ENCODE measurements at regions not wholly inside any gene's neighbourhood (a gene's known extent, or its start where the extent isn't known, plus 50 kb on each side); places are given as distances from the start of the nearest gene placed in this dataset.

DNA sequence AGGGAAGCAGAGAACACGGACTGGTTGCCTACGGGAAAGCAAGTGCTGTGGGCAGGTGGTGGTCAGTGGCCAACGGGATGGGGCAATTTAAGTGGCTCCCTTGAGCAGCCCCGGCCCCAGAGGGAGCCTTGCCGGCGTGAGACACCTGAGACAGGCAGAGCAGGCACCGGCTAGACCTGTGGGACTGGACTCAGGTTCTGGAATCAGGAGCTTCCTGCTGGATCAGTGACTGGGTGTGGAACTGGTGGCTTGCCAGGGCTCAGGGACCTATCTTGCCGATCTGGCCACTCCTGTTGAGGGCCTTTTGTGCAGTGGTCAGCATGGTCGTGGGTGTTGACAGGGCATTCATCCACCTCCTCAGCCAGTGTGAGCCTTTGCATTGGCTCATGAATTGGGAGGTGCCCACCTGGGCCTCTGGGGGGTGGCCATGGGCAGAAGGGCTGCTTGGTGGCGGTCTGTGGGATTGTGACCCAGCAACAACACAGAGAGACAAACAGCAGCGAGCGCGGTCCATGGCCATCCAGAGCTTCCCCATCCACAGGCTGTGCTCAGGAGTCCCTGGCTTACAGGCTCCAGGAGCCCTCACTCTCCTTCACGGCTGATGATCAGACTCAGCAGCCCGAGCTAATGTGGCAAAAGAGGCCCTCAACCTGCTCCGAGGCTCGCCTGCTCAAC lies 85.4 kb upstream of the ZNF516 start:
- no peaks in the 10 kb centered on the region for H3K9me3 Mint-ChIP-seq (ENCODE audit: unreplicated experiment)
- H3K27me3 Mint-ChIP-seq (ENCODE audit: unreplicated experiment) = peaks cover 40% of the 10 kb centered on the region
- H3K27ac Mint-ChIP-seq (ENCODE audit: unreplicated experiment) = no peak overlapping the region
- no peak overlapping the region for H3K4me3 Mint-ChIP-seq (ENCODE audit: unreplicated experiment)
- TF ChIP-seq, protein P1, sequence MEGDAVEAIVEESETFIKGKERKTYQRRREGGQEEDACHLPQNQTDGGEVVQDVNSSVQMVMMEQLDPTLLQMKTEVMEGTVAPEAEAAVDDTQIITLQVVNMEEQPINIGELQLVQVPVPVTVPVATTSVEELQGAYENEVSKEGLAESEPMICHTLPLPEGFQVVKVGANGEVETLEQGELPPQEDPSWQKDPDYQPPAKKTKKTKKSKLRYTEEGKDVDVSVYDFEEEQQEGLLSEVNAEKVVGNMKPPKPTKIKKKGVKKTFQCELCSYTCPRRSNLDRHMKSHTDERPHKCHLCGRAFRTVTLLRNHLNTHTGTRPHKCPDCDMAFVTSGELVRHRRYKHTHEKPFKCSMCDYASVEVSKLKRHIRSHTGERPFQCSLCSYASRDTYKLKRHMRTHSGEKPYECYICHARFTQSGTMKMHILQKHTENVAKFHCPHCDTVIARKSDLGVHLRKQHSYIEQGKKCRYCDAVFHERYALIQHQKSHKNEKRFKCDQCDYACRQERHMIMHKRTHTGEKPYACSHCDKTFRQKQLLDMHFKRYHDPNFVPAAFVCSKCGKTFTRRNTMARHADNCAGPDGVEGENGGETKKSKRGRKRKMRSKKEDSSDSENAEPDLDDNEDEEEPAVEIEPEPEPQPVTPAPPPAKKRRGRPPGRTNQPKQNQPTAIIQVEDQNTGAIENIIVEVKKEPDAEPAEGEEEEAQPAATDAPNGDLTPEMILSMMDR (IDR thresholded peaks at IDR 0.05) = no peak
- no peaks in the 10 kb centered on the region for H3K4me1 Mint-ChIP-seq (ENCODE audit: unreplicated experiment)
- DNase-seq (ENCODE audit: extremely low spot score, unreplicated experiment) = peak; percentile 80
- no peaks in the 10 kb centered on the region for H3K36me3 Mint-ChIP-seq (ENCODE audit: unreplicated experiment)

DNA sequence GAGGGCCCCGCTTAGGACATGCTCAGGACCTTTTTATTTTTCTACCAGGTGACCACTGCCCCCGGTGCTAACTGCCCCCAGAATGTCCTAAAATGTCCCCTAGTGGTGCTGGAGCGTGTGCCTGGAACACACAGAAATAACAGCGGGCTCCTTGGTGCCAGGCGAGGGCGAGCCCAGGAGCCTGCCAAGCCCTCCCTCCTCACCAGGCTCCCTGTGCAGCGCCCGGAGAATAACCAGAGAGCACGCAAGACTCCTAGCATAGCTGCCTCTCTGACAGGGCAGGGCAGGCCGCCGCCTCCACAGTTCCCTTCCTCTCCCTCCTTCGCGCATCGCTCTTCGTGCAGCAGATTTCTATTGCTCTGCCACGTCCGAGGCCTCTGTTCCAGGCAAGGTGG lies 84.3 kb upstream of the ZNF516 start:
- H3K4me1 Mint-ChIP-seq (ENCODE audit: unreplicated experiment) = no peaks in the 10 kb centered on the region
- TF ChIP-seq, protein P1 (IDR thresholded peaks at IDR 0.05) = no peak
- no peak overlapping the region for H3K27ac Mint-ChIP-seq (ENCODE audit: unreplicated experiment)
- no peaks in the 10 kb centered on the region for H3K36me3 Mint-ChIP-seq (ENCODE audit: unreplicated experiment)
- H3K4me3 Mint-ChIP-seq (ENCODE audit: unreplicated experiment) = no peak overlapping the region
- no peaks in the 10 kb centered on the region for H3K9me3 Mint-ChIP-seq (ENCODE audit: unreplicated experiment)
- H3K27me3 Mint-ChIP-seq (ENCODE audit: unreplicated experiment) = peaks cover 37% of the 10 kb centered on the region
- peak; percentile 81 for DNase-seq (ENCODE audit: extremely low spot score, unreplicated experiment)

DNA sequence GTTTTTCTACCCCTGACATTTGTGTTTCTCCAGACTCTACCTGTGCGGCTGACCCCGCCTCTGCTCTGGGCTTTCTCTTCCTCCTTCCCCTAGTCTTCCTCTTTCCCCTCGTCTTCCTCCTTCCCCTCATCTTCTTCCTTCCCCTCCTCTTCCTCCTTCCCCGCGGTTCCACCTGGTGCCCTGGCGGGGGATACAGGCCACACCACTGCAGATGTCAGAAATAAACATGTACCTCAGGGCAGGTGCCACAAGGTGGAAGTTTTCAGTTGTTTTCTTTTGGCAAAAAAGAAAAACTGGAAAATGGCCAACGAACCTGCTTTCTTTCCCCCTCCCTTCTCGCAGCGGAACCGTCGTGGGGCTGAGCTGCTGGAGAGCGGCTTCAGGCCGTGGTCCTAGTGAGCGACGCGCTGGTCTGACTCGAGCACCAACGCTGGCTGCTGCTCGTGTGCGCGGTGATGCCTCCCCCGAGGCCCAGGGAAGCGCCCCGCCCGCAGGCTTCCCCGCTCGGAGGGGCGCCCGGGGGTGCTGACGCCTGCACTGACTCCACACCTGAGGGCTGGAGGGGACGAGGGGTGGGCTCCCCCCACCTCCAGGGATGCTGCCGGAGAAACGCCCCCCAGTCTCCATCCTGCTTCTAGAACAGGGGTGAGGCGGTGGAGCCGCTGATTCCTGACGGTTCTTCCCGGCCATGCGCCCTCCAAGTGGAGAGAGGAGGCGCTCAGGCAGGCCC lies 83.7 kb upstream of the ZNF516 start:
- Mint-ChIP-seq H3K36me3 (ENCODE audit: unreplicated experiment) (no peaks in the 10 kb centered on the region), H3K27me3 (ENCODE audit: unreplicated experiment) (peaks cover 32% of the 10 kb centered on the region), H3K9me3 (ENCODE audit: unreplicated experiment) (no peaks in the 10 kb centered on the region), H3K4me3 (ENCODE audit: unreplicated experiment) (no peak overlapping the region), H3K4me1 (ENCODE audit: unreplicated experiment) (no peaks in the 10 kb centered on the region), H3K27ac (ENCODE audit: unreplicated experiment) (no peak overlapping the region)
- peak; percentile 83 for DNase-seq (ENCODE audit: extremely low spot score, unreplicated experiment)
- TF ChIP-seq, protein P1 (IDR thresholded peaks at IDR 0.05) = no peak

DNA sequence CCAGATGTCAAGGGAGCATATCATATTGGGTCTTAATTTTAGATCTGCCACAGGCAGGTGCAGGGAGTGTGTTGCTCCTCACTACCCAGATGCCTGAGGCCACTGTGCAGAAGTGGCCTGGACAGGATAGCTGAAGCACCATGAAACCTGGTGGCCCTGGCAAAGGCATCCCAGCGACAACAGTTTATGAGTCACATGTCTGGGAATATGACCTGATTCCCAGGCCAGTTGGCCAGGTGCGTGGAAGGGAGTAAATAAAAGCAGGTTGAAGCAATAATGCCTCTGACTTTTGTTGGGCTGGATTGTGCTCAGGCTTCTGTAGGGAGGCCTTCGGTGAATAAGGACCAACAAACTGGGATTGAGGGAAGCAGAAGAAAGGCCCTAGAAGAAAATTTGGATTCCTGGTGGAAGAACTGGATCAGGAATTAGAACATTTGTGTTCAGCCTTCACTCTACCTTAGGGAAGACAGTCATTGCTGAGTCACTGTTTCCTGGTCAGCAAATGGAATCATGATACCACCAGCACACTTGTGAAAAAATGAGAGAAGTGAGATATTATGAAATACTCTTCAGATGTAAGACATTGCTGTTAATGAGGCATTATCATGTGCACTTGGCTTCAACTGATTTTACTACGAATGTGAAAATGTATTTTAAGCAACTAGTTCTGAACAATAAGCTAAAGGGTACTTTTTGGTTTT lies 78.4 kb upstream of the ZNF516 start:
- Mint-ChIP-seq H3K27me3 (ENCODE audit: unreplicated experiment) (peaks cover 4% of the 10 kb centered on the region), H3K36me3 (ENCODE audit: unreplicated experiment) (no peaks in the 10 kb centered on the region), H3K4me1 (ENCODE audit: unreplicated experiment) (peaks cover 2% of the 10 kb centered on the region), H3K27ac (ENCODE audit: unreplicated experiment) (no peak overlapping the region), H3K9me3 (ENCODE audit: unreplicated experiment) (no peaks in the 10 kb centered on the region), H3K4me3 (ENCODE audit: unreplicated experiment) (no peak overlapping the region)
- TF ChIP-seq, protein P1 (IDR thresholded peaks at IDR 0.05) = no peak
- no peak for DNase-seq (ENCODE audit: extremely low spot score, unreplicated experiment)

All from osteocyte (in vitro differentiated cells).